AG20443 (cell line): ENCODE measurements at regions not wholly inside any gene's neighbourhood (a gene's known extent, or its start where the extent isn't known, plus 50 kb on each side); places are given as distances from the start of the nearest gene placed in this dataset.

Experiments
- DNase-seq: peaks from one replicate; pipeline ENCODE4 v3.0.0; 2012; ENCODE audit warnings: low spot score, mixed read lengths

GRCh38 chr1:199856216-199856780, 171.2 kb upstream of the NR5A2 start:
- DNase-seq, result no peak

DNA sequence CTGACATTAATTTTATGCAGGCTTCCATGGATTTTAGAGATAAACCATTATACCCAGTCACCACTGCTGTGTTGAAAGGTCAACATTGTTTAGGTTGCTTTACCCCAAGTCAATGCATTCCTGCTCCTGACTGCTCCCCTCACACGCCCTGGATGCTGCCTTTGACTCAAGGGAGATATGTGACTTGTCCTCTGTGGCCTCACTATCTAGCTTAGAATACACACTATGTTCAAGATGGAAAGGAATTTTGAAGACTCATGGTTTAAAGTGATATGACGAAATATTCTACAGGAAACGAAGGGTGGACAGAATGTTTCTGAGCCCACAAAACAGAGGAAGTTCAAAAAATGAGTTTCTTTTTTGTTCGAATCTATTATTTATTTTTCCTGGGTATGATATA, 170.4 kb upstream of the NR5A2 start:
- no peak for DNase-seq

GRCh38 chr1:199857516-199857915, 170.0 kb upstream of the NR5A2 start:
- no peak for DNase-seq

GRCh38 chr1:199858171-199858570, 169.3 kb upstream of the NR5A2 start:
- no peak for DNase-seq

DNA sequence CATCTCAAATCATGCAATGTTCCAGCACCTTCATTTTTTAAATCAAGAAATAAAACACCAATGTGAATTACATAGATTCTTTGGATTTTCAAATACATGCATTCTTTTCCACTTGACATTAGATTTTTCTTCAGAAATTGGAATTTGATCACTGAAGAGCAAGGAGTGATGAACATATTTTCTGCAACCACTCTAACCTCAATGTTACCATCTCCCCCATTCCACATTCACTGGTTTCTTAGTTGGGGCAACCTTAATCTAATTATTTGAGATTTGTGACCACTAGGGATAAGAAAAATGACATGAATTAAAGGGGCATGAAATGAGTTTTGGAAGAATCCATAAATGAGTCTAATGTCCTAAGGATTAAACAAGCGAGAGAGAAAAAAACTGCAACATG, 168.7 kb upstream of the NR5A2 start:
- no peak for DNase-seq

GRCh38 chr1:199859491-199859933, 168.0 kb upstream of the NR5A2 start:
- no peak for DNase-seq

DNA sequence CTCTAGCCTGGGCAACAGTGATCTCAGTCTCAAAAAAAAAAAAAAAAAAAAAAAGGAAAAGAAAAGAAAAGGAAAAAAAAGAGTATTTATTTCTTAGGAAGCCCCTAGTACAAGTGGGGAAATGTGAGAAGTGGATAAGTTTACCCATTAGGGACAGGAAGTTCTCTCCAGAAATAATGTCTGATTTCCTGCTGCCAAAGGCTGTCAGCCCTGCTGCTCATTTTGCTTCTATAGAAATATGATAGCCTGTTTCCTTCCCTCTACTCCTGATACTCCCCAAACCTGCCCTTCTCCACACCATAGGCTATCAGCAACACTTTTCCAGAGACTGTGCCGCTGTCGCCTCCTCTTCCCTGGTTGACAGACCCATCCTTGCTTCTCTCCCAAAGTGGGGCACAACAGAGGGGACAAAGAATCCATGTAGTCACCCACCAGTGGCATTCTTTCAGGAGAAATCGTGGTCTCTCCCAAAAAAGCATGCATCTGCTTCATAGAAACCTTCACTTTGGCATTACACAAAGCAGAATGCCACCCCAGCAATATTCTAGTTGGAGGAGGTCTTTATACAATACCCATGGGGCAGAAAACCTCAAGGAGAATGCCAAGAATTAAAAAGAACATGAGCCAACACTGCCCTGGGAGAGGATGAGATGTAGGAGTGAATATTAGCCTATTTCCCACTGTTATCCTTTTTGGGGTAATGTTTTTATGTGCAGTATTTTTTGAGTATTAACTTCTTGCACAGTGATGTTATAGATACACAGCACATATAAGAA, 166.3 kb upstream of the NR5A2 start:
- DNase-seq, result no peak

GRCh38 chr1:199862047-199862446, 165.5 kb upstream of the NR5A2 start:
- DNase-seq, result no peak

GRCh38 chr1:199866210-199866617, 161.3 kb upstream of the NR5A2 start:
- DNase-seq, result no peak

DNA sequence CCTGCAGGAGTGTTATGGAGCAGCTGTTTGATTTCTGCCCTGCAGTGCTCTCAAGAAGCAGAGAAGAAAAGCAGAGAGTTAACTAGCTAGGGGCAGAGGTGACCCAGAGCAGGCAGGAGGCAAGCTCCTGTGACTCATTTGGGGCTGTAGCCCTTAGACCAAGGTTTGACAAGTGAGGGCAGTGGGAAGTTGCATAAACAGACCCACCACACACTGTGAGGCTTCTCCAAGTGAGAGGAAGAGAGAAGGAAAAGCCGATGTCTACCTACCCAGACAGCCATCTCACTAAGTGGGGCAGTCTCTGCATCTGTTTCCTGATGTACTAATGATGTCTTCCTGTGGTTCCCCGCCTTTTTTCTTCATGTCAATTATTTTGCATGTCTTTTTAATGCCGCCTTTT, 159.9 kb upstream of the NR5A2 start:
- no peak for DNase-seq

DNA sequence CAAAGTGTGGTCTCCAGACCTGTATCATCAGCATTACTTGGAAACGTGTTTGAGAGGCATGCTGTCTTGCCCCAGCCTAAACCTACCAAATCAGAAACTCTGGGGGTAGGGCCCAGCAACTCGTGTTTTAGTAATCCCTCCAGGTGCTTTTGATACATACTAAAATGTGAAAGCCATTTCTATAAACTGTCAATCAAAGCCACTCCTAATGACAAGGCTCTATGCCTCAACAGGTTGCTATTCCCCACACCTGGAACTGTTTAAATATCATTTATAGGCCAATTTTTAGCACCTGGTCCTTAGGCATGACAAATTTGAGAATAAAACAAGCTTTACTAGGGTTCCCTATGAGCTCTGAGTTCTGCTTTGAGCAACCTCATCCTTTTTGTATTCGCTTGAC, 158.7 kb upstream of the NR5A2 start:
- no peak for DNase-seq

- no peak for DNase-seq
These were observed 152.2 kb upstream of the NR5A2 start for GRCh38 chr1:199875337-199875736.

GRCh38 chr1:199875856-199876255, 151.7 kb upstream of the NR5A2 start:
- no peak for DNase-seq

DNA sequence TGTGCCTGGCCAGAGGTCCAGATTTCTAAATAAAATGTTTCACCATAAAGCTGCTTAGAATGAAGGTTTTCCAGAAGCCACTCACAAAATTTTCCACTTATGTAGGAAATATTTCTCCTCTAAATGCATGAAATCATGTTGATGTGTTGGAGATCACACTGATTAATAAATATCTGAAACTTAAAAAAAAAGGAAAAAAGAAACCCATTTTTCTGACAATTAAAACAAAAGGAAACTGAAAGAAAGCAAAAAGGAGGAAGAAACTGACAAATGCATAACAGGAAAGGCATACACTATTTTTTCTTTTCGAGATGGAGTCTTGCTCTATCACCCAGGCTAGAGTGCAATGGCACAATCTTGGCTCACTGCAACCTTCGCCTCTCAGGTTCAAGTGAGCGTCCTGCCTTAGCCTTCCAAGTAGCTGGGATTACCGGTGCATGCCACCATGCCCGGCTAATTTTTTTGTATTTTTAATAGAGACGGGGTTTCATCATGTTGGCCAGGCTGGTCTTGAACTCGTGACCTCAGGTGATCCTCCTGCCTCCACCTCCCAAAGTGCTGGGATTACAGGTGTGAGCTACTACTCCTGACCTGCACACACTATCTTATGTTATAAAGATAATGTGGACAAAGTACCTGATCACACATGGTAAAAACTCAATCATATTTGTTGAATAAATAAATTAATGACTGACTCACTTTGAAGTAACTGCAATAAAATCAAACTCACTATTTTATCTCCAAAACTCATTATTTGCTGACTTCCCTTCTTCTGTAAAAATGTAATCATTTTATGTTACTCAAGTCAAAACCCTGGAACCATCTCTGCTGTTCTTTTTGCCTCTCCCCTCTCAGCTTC, 149.8 kb upstream of the NR5A2 start:
- DNase-seq, result no peak

DNA sequence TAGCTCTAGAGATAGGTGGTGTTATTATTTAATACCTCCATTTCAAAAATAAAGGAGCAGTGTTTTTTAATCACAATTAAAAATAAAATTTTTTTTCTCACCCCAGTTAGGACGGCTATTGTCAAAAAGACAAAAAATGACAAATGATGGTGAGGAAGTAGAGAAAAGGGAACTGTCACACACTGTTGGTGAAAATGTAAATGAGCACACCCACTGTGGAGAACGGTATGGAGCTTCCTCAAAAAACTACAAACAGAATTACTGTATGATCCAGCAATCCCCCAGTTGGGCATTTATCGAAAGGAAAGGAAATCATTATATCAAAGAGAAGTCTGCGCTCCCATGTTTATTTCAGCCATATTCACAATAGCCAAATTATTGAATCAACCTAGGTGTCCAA, 148.7 kb upstream of the NR5A2 start:
- DNase-seq, result no peak

DNA sequence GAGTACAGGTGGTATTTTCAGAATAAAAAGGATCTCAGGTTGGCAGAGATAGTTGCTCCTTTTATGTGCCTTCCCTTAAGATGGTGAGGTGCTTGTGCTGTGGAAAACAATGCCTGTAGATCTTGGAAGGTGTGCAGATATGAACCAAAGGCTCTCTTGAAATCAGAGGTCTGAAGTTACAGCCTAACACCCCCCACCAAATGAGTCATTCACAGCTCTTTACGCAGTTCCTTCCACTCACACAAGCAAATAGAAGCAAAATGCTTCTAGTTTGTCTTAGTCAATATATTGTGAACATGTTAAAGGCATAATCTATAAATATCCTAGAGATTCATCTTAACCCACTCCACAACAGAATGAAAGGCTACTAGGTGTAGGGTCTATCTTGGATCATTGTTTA, 128.9 kb upstream of the NR5A2 start:
- DNase-seq, result no peak

DNA sequence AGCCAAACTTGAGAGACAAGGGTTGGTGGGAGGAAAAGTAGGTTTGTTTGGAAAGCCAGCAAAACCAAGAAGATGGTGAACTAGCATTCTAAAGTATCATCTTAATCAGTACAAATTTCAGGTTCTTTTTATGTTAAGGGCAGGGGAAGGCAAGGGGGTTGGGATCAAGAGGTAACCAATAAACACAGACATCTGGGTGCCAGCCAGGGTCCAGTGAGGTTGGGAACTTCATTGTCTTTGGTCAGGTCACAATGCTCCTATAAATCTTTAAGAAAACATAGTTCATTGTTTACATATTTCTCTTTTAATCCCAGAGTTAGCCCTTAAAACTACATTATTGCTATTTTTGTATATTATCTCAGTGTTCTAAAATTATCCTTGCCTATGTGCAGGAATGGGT, 126.2 kb upstream of the NR5A2 start:
- DNase-seq, result no peak

DNA sequence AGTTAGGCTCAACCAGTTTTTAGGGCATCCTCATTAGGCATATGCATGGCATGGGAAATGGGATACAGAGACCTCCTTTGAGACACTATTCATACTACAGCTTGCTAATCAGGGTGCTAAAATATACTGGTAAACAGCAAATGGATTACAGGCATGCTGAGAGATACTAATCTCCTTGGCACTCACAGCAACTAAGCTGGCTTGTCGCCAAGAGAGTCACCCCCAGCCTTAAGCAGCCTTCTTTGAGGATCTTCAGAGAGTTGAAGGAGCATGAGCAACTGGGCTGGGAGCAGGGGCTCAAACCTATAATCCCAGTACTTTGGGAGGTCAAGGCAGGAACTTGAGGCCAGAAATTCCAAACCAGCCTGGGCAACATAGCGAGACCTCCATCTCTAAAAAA, 120.1 kb upstream of the NR5A2 start:
- DNase-seq, result no peak

GRCh38 chr1:199909137-199909536, 118.4 kb upstream of the NR5A2 start:
- no peak for DNase-seq

GRCh38 chr1:199913318-199913717, 114.2 kb upstream of the NR5A2 start:
- DNase-seq, result no peak

- DNase-seq, result no peak
These were observed 113.0 kb upstream of the NR5A2 start for GRCh38 chr1:199914546-199914945.

DNA sequence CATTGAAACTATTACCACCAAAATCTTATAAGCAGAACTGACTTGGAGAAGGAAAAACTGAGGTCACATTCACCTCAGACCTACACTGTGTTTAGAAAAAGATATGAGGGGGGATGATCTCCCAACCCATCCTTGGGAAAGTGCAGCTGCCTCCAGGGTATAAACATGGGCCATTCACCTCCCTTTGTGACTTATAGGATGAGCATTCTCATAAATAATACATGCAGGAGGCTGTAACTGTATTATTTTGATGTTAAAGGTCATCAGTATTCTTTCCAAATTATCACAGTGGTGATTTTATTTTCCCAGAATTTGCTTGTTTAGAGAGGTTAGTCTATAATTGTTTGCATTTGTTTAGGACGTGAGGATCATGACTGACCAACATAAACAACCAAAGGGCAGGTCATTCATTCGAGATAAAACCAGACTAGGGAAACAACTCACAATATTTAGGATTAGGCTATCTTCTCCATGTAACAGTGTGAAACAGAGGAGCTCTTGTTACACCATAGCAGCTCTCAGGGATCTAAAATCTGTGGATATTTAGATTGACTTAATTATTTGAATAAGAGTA, 109.2 kb upstream of the NR5A2 start:
- no peak for DNase-seq

- DNase-seq, result no peak
These were observed 106.9 kb upstream of the NR5A2 start for GRCh38 chr1:199920635-199921034.
